H1 (cell line): ENCODE measurements at regions not wholly inside any gene's neighbourhood (a gene's known extent, or its start where the extent isn't known, plus 50 kb on each side); places are given as distances from the start of the nearest gene placed in this dataset.

ENCODE experiments used
- CTCF ChIA-PET: fragments of 300-600 bp; sonication (Branson Sonifier 250); formaldehyde crosslinking; loops from one replicate; lab custom pipeline; 2021; ENCODE audit not compliant: partially characterized antibody; lab: Charles Lee
- POLR2A ChIA-PET: fragments of 300-600 bp; sonication (Branson Sonifier 250); formaldehyde crosslinking; loops from one replicate; lab custom pipeline; 2021; ENCODE audit warnings: inconsistent platforms; ENCODE audit not compliant: partially characterized antibody; lab: Charles Lee
- DNase-seq, 2 experiments: peaks; one replicate each; pipeline versions ENCODE4 v3.0.0 to v3.0.0-alpha.2; 2010 to 2022; ENCODE audit warnings: low spot score in 2 of 2, low read depth in 1 of 2, mixed read lengths in 1 of 2
- FAIRE-seq: peaks from 2 replicates; lab custom pipeline; 2011; peaks lifted over from hg19 to GRCh38; lab: Jason Lieb, UNC
- H2AFZ ChIP-seq: 2 replicates; pipeline ENCODE4 v1.8.1; 2012; ENCODE audit warnings: low read length, inconsistent platforms
- H2AK5ac ChIP-seq: 2 replicates; pipeline ENCODE4 v1.6.1; 2013; ENCODE audit warnings: low read depth, low read length
- H2BK120ac ChIP-seq: replicated peaks from 2 replicates; pipeline ENCODE3; 2013; ENCODE audit warnings: low read depth, low read length, inconsistent platforms
- H2BK12ac ChIP-seq: 2 replicates; pipeline ENCODE4 v1.6.1; 2013; ENCODE audit warnings: low read depth, low read length
- H2BK15ac ChIP-seq: 2 replicates; pipeline ENCODE4 v1.6.1; 2013; ENCODE audit warnings: low read length
- H2BK20ac ChIP-seq: 2 replicates; pipeline ENCODE4 v1.6.1; 2013; ENCODE audit warnings: low read length
- H2BK5ac ChIP-seq: 2 replicates; pipeline ENCODE4 v1.6.1; 2013; ENCODE audit warnings: low read depth, low read length
- H3K14ac ChIP-seq: 2 replicates; pipeline ENCODE4 v1.6.1; 2013; ENCODE audit warnings: inconsistent platforms; ENCODE audit not compliant: insufficient read length
- H3K18ac ChIP-seq: 2 replicates; pipeline ENCODE4 v1.6.1; 2013; ENCODE audit warnings: low read length; ENCODE audit errors: extremely low read depth
- H3K23ac ChIP-seq: 2 replicates; pipeline ENCODE4 v1.6.1; 2013; ENCODE audit warnings: inconsistent platforms; ENCODE audit not compliant: insufficient read length
- H3K23me2 ChIP-seq: 2 replicates; pipeline ENCODE4 v1.6.1; 2013; ENCODE audit warnings: low read depth, low read length
- H3K27ac ChIP-seq: 2 replicates; pipeline ENCODE4 v1.6.1; 2011; ENCODE audit warnings: low read depth, low read length, inconsistent platforms
- H3K27me3 ChIP-seq, 4 experiments: replicated peaks in 1 of 4; 1 replicate in 1 of 4; 2 replicates in 3 of 4; pipeline versions ENCODE4 v1.6.1 to v1.8.1; 2011 to 2013; ENCODE audit warnings: low read length in 3 of 4, mild to moderate bottlenecking in 3 of 4, inconsistent platforms in 2 of 4, mixed read lengths in 2 of 4, moderate library complexity in 1 of 4; ENCODE audit not compliant: control insufficient read depth in 3 of 4, insufficient read depth in 3 of 4; ENCODE audit errors: extremely low read depth in 1 of 4
- H3K36me3 ChIP-seq, 4 experiments: 2 replicates each; pipeline versions ENCODE4 v1.6.1 to v1.8.1; 2011 to 2013; ENCODE audit warnings: mild to moderate bottlenecking in 4 of 4, low read length in 3 of 4, moderate library complexity in 2 of 4, control low read depth in 1 of 4, inconsistent platforms in 1 of 4; ENCODE audit not compliant: insufficient read depth in 4 of 4, control insufficient read depth in 2 of 4
- H3K4ac ChIP-seq: replicated peaks from 2 replicates; pipeline ENCODE3; 2013; ENCODE audit warnings: low read length, low read depth, mixed read lengths, inconsistent platforms; ENCODE audit not compliant: insufficient read length
- H3K4me1 ChIP-seq, 4 experiments: replicated peaks in 1 of 4; 1 replicate in 1 of 4; 2 replicates in 3 of 4; pipeline versions ENCODE4 v1.6.1 to v1.8.1; 2011 to 2013; ENCODE audit warnings: low read length in 3 of 4, inconsistent platforms in 2 of 4, mixed read lengths in 1 of 4; ENCODE audit not compliant: insufficient read depth in 4 of 4, control insufficient read depth in 3 of 4
- H3K4me2 ChIP-seq, 2 experiments: 2 replicates each; pipeline versions ENCODE4 v1.6.1 to v1.8.1; 2011 to 2013; ENCODE audit warnings: low read depth in 2 of 2, low read length in 2 of 2, control low read depth in 1 of 2, inconsistent platforms in 1 of 2, mild to moderate bottlenecking in 1 of 2; ENCODE audit not compliant: insufficient read depth in 1 of 2
- H3K4me3 ChIP-seq, 4 experiments: fragments of 200-600, 300-600 bp in 1 of 4; sonication (generic), shearing (Covaris generic), sonication (Bioruptor Twin) in 1 of 4; 2 replicates each; pipeline versions ENCODE4 v1.5.1 to v1.8.1; 2011 to 2016; ENCODE audit warnings: low read length in 4 of 4, low read depth in 3 of 4, control low read depth in 2 of 4, inconsistent platforms in 2 of 4, mild to moderate bottlenecking in 2 of 4, mixed read lengths in 1 of 4, moderate library complexity in 1 of 4; ENCODE audit not compliant: insufficient read depth in 2 of 4; ENCODE audit errors: extremely low read depth in 1 of 4
- H3K56ac ChIP-seq: replicated peaks from 2 replicates; pipeline ENCODE3; 2013; ENCODE audit warnings: low read depth, mild to moderate bottlenecking, mixed read lengths, low read length, inconsistent platforms; ENCODE audit not compliant: insufficient read length
- H3K79me1 ChIP-seq: 2 replicates; pipeline ENCODE4 v1.6.1; 2013; ENCODE audit warnings: low read depth, low read length, control low read depth
- H3K79me2 ChIP-seq, 2 experiments: 2 replicates each; pipeline versions ENCODE4 v1.6.1 to v1.8.1; 2012 to 2013; ENCODE audit warnings: low read length in 2 of 2, mild to moderate bottlenecking in 2 of 2, inconsistent platforms in 1 of 2; ENCODE audit not compliant: insufficient read depth in 2 of 2, control insufficient read depth in 1 of 2
- H3K9ac ChIP-seq, 4 experiments: replicated peaks in 1 of 4; 1 replicate in 1 of 4; 2 replicates in 3 of 4; pipeline versions ENCODE4 v1.6.1 to v1.8.1; 2011 to 2013; ENCODE audit warnings: low read depth in 3 of 4, low read length in 3 of 4, control low read depth in 2 of 4, mild to moderate bottlenecking in 2 of 4, moderate library complexity in 2 of 4, inconsistent platforms in 1 of 4; ENCODE audit errors: extremely low read depth in 1 of 4
- H3K9me3 ChIP-seq, 2 experiments: 2 replicates each; pipeline versions ENCODE4 v1.6.1 to v1.8.1; 2012 to 2013; ENCODE audit warnings: mild to moderate bottlenecking in 2 of 2, moderate library complexity in 2 of 2, control low read depth in 1 of 2, inconsistent platforms in 1 of 2, low read depth in 1 of 2, low read length in 1 of 2, mixed read lengths in 1 of 2; ENCODE audit not compliant: insufficient read depth in 2 of 2
- H4K20me1 ChIP-seq, 2 experiments: replicated peaks in 1 of 2; 2 replicates each; pipeline versions ENCODE3 to v1.8.1; 2011 to 2013; ENCODE audit warnings: inconsistent platforms in 2 of 2, low read length in 2 of 2, mild to moderate bottlenecking in 1 of 2; ENCODE audit not compliant: insufficient read depth in 2 of 2, control insufficient read depth in 1 of 2
- H4K5ac ChIP-seq: 2 replicates; pipeline ENCODE4 v1.6.1; 2013; ENCODE audit warnings: low read length, low read depth, mixed read lengths, inconsistent platforms; ENCODE audit not compliant: insufficient read length
- H4K8ac ChIP-seq: 2 replicates; pipeline ENCODE4 v1.8.0; 2013; ENCODE audit warnings: mild to moderate bottlenecking, moderate library complexity, low read length, inconsistent platforms; ENCODE audit not compliant: insufficient read depth; ENCODE audit errors: extremely low read depth
- H4K91ac ChIP-seq: replicated peaks from 2 replicates; pipeline ENCODE3; 2013; ENCODE audit warnings: low read length, mixed read lengths, inconsistent platforms; ENCODE audit not compliant: insufficient read length
- CTCF ChIP-seq, 3 experiments: IDR thresholded peaks; 1 replicate in 2 of 3; 2 replicates in 1 of 3; pipeline versions ENCODE4 v1.5.1 to v1.6.1; 2011; ENCODE audit warnings: low read length in 3 of 3, mild to moderate bottlenecking in 3 of 3, inconsistent platforms in 2 of 3, low read depth in 1 of 3, moderate library complexity in 1 of 3; ENCODE audit not compliant: insufficient read depth in 1 of 3; ENCODE audit errors: control extremely low read depth in 1 of 3
- HDAC2 ChIP-seq, 2 experiments: fragments of 300-600 bp in 1 of 2; sonication (generic) in 1 of 2; IDR thresholded peaks; 2 replicates each; pipeline ENCODE4 v1.6.1; 2011 to 2012; ENCODE audit warnings: low read depth in 2 of 2, low read length in 2 of 2, mild to moderate bottlenecking in 2 of 2, moderate library complexity in 2 of 2, borderline replicate concordance in 1 of 2, inconsistent platforms in 1 of 2
- KDM1A ChIP-seq: fragments of 200-600, 300-600 bp; sonication (generic); IDR thresholded peaks from 2 replicates; pipeline ENCODE4 v1.7.1; 2016; ENCODE audit warnings: mild to moderate bottlenecking, low read length, borderline replicate concordance
- MAX ChIP-seq: IDR thresholded peaks from 2 replicates; pipeline ENCODE4 v1.6.1; 2012; ENCODE audit warnings: inconsistent platforms
- NANOG ChIP-seq: IDR thresholded peaks from 2 replicates; pipeline ENCODE4 v1.6.1; 2011; ENCODE audit warnings: low read length, low read depth, mild to moderate bottlenecking, inconsistent platforms; ENCODE audit not compliant: insufficient read depth, poor library complexity, severe bottlenecking
- TCF12 ChIP-seq: IDR thresholded peaks from 2 replicates; pipeline ENCODE4 v1.6.1; 2011; ENCODE audit warnings: low read depth, mild to moderate bottlenecking, low read length
- WGBS, 2 experiments: shearing (Covaris generic) in 1 of 2; methylation state at CpG; one replicate each; pipeline versions ENCODE4 v1.1.6 to v1.1.7; 2013 to 2015; ENCODE audit warnings: low lambda C conversion rate in 2 of 2, mixed read lengths in 2 of 2, inconsistent platforms in 1 of 2, low coverage in 1 of 2, missing lambda C conversion rate in 1 of 2; ENCODE audit not compliant: insufficient replicate concordance in 2 of 2, insufficient coverage in 1 of 2, insufficient read length in 1 of 2; ENCODE audit errors: extremely low coverage in 1 of 2, missing lambda C conversion rate in 1 of 2; 5-methylcytosine and 5-hydroxymethylcytosine counted together

- POLR2A ChIA-PET, result no interaction called here
- H2AK5ac ChIP-seq, result no peak overlapping the region
- H3K23ac ChIP-seq, result no peak overlapping the region
- H2BK15ac ChIP-seq, result no peak overlapping the region
- no peak overlapping the region for H2BK120ac ChIP-seq
- H3K36me3 ChIP-seq, result no peaks in the 10 kb centered on the region; a peak in 1 of 8 replicates
- no peak overlapping the region for H3K4ac ChIP-seq
- H3K4me1 ChIP-seq, result no peaks in the 10 kb centered on the region
- no peak for DNase-seq
- H3K56ac ChIP-seq, result no peak overlapping the region
- CTCF ChIA-PET, result no interaction called here
- H4K20me1 ChIP-seq, result no peaks in the 10 kb centered on the region
- H3K27me3 ChIP-seq, result no peaks in the 10 kb centered on the region
- H3K23me2 ChIP-seq, result no peaks in the 10 kb centered on the region; the same call in 1 of the 2 replicates
- H3K79me1 ChIP-seq, result no peaks in the 10 kb centered on the region
- H3K27ac ChIP-seq, result no peak overlapping the region
- H2BK5ac ChIP-seq, result no peak overlapping the region
- H4K8ac ChIP-seq, result no peak overlapping the region
- no peak overlapping the region for H3K9ac ChIP-seq
- no peak overlapping the region for H3K4me2 ChIP-seq
- no peak overlapping the region for H3K4me3 ChIP-seq
- no peak overlapping the region for H4K91ac ChIP-seq
- H2BK20ac ChIP-seq, result no peak overlapping the region
- no peak overlapping the region for H2AFZ ChIP-seq
- no peak overlapping the region for H4K5ac ChIP-seq
- FAIRE-seq, result no peak
- no peak overlapping the region for H2BK12ac ChIP-seq
- no peaks in the 10 kb centered on the region for H3K79me2 ChIP-seq
- peaks cover 74 to 85% of the 10 kb centered on the region in 2 experiments for H3K9me3 ChIP-seq
- H3K14ac ChIP-seq, result no peak overlapping the region
- 74% methylated on average over 3 of the region's 3 CpGs; no CpG with 5 or more reads in 1 of the 2 experiments for WGBS, 2 experiments
- no peak overlapping the region for H3K18ac ChIP-seq
- TF ChIP-seq CTCF (IDR thresholded peaks at IDR 0.05; ENCODE audit: control extremely low read depth in 1 of 3, insufficient read depth in 1 of 3, low read depth in 1 of 3, low read length in 3 of 3) (no peak), MAX (no peak), NANOG (no peak), KDM1A (no peak), TCF12 (no peak), HDAC2 (IDR thresholded peaks at IDR 0.05; ENCODE audit: borderline replicate concordance in 1 of 2, low read depth in 2 of 2, low read length in 2 of 2) (no peak)
These were observed 123.1 kb downstream of the DMRT2 start for GRCh38 chr9:1173211-1173610.
